ENCODE measurements at regions not wholly inside any gene's neighbourhood (a gene's known extent, or its start where the extent isn't known, plus 50 kb on each side); places are given as distances from the start of the nearest gene placed in this dataset.
"Not testable (repeated sequence)": the region's sequence is repeated elsewhere in the genome, so short reads cannot be mapped to it uniquely, and the experiment has no call there.

DNA sequence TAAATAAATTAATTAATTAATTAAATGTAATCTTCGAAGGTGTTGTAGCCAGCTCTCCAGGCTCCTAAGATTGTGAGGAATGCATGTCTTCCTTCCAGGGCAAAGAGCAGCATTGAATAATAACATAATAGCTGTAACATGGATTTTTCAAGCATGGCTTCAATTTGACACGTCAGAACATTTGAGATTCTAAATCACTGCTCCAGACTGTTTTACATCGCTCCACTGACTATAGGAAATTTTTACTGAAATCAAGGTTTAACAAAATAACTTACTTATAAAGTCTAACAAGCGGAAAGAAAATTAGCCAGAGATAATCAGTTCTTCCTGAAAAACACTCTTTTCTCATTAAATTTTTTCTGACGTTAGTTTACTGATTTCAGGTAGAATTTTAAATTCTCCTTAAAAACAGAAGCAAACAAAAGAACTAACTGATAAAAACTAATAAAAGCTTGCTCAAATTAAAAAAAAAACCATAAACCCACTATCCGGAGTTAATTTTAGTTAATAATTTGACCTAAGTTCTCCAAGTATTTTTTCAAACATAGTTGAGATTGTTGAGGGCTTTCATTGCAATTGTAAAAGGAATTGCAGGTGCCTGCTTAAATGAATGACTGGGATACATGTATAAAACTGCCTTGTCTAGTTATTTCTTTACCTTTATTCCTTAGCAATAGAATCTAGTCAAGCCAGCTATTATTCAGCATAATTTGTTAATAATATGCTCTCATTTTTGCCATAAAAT is 51.2 kb upstream of the SGCE start:
- DNase-seq: no peak

DNA sequence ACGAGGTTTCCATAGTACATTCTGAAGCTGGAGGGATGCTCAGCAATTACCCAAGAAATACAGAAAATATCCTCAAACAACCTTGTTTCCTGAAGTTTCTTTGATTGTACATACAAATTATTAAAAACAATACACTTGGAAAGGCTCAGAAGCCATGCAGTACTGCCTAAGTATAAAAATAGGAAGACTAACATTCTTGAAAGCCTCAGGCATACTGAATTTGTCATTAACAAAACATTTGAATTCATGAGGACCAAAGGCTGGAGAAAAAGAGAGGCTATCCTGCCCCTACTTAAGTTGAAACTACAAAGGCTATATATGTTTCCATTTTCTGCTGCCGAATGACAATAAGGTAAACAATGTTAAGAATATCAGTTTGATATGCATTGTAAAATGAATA is 54.3 kb upstream of the SGCE start:
- no peak for DNase-seq

DNA sequence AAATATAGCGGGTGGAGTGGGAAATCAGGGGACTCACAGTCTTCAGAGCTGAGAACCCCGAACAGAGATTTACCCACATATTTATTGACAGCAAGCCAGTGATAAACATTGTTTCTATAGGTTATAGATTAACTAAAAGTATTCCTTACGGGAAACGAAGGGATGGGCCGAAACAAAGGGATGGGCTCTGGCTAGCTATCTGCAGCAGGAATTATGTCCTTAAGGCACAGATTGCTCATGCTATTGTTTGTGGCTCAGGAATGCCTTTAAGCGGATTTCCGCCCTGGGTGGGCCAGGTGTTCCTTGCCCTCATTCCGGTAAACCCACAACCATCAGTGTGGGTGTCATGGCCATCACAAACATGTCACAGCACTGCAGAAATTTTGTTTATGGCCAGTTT is 66.4 kb upstream of the SGCE start:
- not testable (repeated sequence) for DNase-seq

DNA sequence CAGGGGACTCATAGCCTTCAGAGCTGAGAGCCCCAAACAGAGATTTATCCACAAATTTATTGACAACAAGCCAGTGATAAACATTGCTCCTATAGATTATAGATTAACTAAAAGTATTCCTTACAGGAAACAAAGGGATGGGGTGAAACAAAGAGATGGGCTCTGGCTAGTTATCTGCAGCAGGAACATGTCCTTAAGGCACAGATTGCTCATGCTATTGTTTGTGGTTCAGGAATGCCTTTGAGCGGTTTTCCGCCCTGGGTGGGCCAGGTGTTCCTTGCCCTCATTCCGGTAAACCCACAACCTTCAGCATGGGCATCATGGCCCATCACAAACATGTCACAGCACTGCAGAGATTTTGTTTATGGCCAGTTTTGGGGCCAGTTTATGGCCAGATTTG is 73.0 kb upstream of the SGCE start:
- not testable (repeated sequence) for DNase-seq

DNA sequence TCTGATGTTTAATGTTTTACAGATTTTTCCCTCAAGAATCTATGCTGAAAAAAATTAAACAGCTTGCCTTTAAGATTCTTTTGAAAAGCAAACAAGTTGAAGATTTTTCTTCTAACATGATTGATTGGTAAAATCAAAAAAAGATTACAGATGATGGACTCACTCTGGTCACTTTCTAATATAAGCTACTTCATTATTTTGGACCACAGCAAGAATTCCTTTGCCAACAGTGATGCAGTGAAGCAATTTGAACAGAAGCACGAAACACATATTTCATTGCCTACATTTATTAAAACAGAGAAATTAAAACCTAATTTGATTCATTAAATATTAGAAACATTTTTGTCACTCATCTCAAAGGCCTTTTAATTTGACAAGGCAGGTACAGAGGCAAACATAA is 82.1 kb upstream of the SGCE start:
- DNase-seq: no peak

DNA sequence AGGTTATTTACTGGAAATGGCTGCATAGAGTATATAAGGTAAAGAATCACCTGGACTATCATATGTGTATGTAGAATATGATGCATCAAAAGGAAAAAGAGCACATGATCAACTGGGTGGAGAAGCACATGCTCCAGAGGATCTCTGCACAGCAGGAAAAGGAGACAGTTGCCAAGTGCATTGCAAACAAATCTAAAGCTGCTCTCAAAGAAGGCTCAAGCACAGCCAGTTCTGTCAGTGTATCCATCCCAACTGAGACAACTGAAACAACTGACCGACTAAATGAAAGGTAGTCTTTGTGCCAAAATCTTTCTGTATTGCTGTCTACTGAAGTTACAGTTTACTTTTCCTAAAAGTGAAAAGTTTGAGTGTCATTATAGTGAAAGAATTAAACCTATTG is 83.2 kb upstream of the SGCE start:
- no peak for DNase-seq

DNA sequence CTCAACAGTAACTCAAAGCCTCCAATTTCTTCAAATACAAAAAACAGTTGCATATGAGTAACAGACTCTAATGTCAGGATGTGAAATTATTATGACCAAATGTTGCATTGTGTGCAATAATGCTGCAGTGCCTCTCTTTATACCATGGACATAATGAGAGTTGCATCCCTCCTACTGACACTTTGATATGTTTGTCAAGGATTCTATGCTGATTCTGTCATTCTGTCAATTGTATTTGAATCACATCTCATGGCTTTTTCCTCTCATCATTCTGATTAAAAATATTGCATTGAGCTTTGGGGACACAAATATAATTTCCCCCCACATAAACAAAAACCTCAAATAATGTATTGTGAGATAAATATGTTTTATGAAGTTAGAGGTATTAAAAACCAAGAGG is 84.6 kb upstream of the SGCE start:
- no peak for DNase-seq

DNA sequence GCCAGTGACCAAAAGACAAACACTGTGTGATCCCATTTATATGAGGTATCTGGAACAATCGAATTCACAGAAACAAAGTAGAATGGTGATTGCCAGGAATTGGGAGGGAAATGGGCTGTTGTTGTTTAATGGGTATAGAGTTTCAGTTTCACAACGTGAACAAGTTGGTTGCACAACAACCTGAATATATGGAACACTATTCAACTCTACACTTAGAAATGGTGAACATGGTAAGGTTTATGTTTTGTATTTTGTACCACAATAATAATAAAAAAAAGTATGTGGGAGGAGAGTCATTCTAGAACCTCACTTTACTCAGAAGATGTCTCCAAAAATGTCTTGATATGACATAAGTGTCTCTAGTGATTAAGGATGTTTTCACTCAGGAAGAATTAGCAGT is 85.2 kb upstream of the SGCE start:
- DNase-seq: no peak

DNA sequence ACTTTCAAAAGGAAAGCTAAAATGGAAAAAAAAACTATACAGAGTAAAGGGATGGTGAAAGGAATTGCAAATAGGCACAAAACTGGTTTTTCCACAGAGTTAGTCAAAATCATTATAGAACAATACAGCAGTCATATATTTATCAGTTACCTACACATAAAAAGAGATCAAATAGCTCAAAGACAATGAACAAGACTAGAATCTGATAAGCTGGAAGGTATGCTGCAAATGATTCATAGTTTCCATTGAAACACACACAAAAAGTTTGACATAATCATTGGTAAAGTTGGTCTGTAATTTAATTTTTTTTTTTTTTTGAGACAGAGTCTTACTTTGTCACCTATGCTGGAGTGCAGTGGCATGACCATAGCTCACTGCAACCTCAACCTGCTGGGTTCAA is 92.4 kb upstream of the SGCE start:
- no peak for DNase-seq

DNA sequence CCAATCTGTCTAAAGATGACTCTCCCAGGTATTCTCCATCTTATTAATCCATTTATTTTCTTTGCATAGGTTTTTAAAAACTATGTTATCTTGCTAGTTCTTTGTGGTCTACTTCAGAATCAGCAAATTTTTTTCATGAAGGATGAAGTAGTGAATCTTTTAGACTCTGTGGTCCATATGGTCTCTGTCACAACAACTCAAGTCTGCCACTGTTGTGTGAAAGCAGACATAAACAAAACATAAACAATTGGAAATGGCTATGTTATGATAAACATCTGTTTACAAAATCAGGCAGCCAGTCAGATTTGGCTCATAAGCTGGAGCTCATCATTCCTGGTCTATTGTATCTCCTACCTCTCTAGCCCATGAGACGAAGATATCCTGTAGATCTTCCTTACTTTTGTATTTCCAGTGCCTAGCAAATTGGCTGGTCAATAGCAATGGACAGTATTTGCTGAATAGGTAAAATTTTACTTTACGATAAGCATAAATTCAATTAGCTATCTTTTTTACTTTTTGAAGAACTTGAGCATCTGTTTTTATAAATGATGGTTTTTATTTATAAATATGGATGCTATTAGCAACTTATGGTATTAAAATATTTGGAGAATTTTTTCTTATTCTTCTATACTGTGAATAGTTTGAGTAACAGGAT is 104.6 kb upstream of the SGCE start:
- DNase-seq: no peak

DNA sequence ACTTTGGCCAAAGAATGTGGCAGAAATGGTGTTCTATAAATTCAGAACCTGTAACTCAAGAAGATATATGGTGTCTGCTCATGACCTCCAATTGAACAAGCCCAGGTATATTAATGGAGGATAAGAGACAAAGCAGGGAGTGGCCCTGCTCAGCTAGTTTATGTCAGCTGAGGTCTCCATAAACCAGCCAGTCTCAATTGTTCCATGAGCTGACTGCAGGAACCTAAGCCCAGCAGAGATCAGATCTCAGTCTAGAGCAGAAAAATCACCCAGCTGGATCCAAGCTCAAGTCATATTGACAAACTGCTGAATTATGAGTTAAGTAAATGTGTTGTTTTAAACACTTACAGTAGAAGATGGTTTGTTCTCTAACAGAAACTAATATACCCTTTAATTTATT is 105.5 kb upstream of the SGCE start:
- DNase-seq: no peak

DNA sequence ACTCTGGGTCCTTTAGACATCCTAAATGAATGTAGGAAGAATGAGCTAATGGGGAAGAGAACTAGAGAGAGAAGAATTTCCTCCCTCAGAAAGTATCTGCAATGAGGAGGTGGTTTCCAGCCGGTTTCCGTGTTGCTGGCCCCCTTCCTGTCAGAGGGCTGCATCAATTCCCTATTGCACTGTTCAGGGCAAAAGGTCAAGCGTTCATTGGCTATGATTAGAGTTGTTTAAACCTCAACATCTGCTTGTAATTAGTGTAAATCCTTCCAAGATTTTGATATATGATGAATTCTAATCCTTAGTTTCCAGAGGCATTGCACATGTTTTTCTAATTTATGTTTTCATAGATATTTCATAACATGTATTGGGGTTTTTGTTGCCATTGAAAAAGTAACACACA is 107.3 kb upstream of the SGCE start:
- DNase-seq: peak; percentile 61

DNA sequence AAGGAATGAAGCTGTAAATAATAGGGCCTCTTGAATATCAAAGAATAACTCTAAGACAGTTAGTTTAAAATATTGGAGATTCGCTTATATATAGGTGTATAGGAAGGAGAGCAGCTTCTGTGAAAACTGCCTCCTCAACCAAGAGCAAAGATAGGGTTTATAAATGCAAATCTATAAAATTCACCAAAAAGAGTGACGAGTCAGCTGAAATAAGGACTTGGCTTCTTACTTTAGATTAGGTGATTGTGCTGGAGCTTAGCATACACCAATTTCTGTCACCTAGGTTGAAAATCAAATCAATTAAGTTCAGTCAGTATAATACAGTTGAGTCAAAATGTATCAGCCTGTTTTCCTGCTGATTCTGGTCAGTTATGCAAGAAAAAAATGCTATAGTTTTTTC is 113.8 kb upstream of the SGCE start:
- no peak for DNase-seq

DNA sequence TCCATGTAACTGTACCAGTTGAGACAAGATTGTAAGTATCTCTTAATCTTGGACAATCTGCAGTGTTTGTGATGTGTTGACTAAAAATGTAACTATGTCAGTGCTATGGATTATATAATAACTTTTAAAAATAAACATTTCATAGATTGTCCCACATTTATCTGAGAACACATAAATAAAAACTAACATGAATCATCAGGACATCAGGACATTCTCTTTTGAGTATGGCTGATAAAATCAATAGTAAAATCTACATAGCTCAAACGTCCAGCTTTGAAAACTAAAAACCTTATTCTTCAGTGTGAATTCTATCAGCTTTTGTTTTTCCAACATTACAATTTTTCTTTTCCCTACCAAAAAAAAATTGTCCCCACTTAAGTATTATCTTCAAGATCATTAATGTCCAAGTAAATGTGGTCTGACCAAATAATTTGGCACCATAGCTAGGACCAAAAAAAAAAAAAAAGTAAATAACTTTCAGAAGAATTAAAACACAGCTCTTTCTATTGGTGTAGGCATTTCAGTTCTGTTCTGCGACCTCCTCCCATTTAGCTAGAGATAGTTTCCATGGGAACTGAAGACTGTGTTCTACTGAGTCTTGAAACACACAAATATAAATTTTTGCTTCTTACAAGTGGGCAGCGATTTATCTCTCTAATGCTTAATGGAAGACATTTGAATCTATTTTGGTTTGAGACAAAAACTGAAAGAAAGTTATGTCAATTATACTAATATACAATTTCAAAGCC is 123.0 kb upstream of the SGCE start:
- DNase-seq: no peak

DNA sequence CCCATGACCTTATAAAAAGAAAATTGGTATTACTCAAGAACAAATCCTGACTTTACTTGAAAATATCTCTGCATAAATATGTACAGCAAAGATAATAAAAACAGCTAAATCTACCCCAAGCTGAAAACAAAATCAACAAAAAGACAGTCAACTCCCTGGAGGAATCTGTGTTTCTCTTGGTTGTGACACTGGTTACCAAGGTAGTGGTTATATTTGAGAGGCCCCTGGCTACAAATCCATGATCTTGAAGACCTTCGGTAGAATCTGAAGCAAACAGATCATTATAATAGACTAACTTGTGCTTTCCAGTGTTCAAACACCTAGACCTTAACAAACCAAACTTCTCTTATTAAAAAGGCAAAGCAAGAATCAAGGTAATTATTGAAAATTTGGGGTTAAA is 123.9 kb upstream of the SGCE start:
- no peak for DNase-seq

DNA sequence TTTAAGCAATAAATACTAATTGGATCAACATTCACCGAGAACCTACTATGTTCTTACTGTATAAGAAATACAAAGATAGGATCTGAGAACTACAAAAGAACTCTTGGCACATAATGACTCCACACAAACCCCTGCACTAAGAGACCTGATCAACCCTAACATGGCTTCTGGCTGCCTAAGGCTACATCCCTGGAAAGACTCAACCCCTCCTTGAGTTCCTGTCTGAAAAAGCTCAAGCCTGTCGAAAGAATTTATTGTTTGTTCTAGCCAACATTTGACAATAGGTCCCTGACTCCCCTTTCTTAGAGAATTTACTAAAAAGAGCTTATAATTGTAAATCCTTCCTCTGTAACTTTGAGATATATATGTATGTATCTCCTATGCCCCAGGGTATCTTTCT is 125.3 kb upstream of the SGCE start:
- DNase-seq: no peak

DNA sequence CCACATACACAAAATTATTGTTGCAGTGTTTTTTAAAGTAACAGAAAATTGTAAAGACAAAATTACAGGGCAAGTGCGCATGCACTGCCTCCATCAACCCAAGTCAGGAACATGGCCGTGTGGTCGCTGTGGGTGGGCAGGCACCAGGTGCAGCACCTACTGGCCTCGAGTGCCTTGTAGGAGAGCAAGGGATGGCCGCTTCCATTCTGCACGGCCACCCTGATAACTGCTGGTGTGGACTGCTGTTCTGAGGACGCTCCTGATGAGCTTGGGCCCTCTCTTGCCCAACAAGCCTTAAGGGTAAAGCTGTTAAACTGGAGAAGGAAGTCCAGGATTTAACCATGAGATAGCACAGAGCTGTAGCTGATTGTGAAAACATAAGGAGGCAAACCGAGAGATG is 124.6 kb upstream of the PPP1R9A start:
- DNase-seq: no peak

DNA sequence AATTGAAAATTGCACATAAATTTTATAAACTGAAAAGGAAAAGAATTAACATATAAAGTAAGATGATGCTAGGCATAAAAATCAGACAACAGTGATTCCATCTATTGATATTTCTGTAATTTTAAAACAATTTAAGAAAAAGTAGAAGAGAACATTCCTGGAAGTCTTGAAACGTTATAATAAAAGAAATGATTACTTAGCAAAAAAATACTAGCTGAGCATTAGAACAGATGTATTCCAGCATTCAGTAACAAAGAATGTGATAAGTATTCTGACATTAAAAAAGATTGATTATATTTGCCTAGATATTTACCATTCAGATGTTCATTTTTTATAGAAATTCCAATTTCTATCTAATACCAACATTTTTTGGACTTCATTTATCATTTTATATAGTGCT is 120.1 kb upstream of the PPP1R9A start:
- DNase-seq: no peak

DNA sequence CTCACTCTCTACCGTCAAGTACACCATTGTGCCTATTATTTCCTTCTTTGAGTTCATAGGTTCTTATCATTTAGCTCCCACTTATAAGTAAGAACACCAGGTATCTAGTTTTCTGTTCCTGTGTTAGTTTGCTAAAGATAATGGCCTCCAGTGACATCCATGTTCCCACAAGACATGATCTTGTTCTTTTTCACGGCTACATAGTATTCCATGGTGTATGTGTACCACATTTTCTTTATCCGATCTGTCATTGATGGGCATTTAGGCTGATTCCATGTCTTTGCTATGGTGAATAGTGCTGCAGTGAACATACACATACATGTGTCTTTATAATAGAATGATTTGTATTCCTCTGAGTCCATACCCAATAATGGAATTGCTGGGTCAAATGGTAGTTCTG is 119.0 kb upstream of the PPP1R9A start:
- DNase-seq: not testable (repeated sequence)

DNA sequence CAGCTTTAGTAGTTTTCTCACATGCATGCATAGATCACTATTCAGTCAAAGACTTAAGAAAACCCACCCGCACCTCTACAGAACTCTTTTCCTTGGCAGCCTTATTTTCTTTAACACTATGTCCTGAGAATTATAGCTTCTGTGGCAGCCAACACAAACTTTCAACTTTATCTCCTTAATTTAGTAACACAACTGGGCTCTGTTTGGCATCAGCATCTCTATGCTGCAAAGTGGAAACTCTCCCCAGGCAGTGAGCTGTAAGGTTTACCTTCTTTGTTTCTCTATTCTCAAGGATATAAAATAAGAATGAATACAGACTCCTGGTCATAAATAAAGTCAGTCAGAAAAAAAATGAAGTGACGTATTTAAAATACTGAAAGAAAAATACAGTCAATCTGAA is 115.2 kb upstream of the PPP1R9A start:
- DNase-seq: no peak

DNA sequence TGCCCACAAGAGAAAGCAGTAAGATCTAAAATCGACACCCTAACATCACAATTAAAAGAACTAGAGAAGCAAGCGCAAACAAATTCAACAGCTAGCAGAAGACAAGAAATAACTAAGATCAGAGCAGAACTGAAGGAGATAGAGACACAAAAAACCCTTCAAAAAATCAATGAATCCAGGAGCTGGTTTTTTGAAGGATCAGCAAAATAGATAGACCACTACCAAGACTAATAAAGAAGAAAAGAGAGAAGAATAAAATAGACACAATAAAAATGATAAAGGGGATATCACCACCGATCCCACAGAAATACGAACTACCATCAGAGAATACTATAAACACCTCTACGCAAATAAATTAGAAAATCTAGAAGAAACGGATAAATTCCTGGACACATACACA is 110.0 kb upstream of the PPP1R9A start:
- DNase-seq: not testable (repeated sequence)

DNA sequence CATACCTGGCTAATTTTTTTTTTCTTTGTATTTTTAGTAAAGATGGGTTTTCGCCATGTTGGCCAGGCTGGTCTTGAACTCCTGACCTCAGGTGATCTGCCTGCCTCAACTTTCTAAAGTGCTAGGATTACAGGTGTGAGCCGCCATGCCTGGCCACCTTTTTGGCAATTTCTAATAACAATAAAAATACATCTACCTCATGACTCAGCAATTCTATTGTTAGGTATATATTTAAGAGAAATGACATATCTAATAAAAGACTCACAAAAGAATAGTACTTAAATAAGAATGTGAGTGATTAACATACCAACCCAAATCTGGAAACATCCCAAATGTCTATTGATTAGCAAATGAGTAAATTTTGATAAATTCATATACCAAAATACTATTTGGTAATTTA is 103.6 kb upstream of the PPP1R9A start:
- DNase-seq: no peak

DNA sequence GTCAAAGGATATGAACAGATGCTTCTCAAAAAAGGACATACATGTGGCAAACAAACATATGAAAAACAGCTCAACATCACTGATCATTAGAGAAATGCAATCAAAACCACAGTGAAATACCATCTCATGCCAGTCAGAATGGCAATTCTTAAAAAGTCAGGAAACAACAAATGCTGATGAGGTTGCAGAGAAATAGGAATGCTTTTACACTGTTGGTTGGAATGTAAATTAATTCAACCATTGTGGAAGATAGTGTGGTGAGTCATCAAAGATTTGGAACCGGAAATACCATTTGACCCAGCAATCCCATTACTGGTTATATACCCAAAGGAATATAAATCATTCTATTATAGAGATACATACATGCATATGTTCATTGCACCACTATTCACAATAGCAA is 98.7 kb upstream of the PPP1R9A start:
- DNase-seq: peak; percentile 54

DNA sequence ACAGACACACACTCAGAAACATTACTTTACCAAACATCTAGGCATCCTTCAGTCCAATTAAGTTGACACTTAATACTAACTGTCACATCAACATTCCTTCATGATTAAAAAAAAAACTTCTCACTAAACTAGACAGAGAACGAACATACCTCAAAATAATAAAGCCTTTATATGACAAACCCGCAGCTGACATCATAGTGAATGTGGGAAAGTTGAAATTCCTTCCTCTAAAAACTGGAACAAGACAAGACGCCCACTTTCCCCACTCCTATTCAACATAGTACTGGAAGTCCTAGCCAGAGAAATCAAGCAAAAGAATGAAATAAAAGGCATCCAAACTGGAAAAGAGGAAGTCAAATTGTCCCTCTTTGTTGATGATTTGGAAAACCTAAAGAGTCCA is 96.9 kb upstream of the PPP1R9A start:
- DNase-seq: no peak

All from HCEC 1CT (cell line).